KG1 (cell line): ENCODE measurements at regions not wholly inside any gene's neighbourhood (a gene's known extent, or its start where the extent isn't known, plus 50 kb on each side); places are given as distances from the start of the nearest gene placed in this dataset.
"Not testable (repeated sequence)": the region's sequence is repeated elsewhere in the genome, so short reads cannot be mapped to it uniquely, and the experiment has no call there.

Source experiments
- DNase-seq: peaks from one replicate; lab custom pipeline; 2025; lab: John Stamatoyannopoulos, UW

DNA sequence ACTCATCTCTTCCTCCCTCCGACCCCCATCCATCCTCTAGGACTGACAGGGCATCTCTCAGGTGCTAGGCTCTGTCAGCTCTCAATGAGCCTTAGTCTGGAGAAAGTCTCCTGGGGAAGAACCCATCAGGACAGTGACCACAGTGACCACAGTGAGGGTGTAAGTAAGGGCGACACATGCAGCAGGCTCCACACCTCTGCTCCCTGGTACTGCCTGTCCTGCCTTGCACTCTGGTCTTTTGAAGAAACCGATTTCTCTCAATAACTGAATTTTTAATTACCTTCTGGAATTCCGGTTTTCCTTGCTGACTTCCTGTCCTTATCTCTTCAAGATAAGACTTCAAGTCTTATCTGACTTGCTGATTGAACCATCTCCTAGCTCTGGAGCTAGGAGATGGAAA, 190.2 kb downstream of the ACTR3B start:
- no peak for DNase-seq

DNA sequence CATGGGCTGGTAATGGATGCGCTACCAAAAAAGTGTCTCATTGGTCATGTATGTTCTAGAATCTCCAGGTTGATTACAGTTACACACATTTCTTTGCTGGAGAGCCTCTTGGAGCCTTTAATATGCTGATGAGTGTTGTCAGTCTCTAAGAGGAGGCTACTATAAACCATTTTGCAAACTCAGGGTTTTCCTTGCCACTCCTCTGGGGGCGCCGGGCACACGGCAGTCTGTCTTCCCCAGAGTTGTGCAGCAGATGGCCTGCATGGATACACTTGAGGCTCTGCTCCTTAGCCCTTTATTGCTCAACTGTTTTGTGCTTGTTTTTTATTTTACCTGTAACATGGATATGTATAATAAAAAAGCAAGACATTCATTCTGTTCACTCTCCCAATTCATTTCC, 196.5 kb downstream of the ACTR3B start:
- DNase-seq: no peak

DNA sequence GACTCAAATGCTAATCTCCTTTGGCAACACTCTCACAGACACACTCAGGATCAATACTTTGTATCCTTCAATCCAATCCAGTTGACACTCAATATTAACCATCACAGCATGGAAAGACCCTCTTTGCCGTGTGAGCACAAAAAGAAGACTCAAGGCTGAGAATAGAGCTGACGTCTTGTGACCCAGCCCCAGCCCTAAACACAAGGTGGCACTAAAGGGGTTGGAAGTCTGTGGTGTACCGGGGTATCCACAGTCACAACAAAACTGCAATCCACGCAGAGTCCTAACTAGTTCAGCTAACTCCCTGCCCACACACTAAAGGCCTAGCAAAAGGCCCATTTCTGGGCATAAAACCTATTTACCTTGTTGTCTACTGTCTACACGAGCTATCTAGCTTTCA, 200.1 kb downstream of the ACTR3B start:
- no peak for DNase-seq

DNA sequence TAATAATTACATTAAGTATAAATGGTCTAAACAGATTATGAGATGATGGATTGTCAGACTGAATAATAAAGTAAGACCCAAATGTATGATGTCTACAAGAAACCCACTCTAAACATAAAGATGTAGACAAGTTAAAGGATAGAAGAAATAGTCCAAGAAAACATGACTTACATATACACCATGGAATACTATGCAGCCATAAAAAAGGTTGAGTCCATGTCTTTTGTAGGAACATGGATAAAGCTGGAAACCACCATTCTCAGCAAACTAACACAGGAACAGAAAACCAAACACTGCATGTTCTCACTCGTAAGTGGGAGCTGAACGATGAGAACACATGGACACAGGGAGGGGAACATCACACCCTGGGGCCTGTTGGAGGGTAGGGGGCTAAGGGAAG, 202.2 kb downstream of the ACTR3B start:
- not testable (repeated sequence) for DNase-seq

DNA sequence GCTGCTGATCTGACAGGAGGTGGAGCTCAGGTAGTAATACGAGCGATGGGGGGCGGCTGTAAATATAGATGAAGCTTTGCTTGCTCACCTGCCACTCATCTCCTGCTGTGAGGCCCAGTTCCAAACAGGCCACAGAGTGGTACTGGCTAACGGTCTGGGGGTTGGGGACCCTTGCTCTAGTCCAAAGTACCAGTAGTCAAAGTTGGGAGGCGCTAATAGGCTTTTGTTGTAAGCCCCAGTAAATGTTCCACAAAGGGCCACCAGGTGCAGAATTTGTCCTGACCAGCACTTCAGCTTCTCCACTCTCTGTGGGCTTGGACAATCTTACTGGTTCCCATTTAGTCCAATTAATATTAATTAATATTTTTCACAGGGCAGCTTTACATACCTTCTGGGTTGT, 206.6 kb downstream of the ACTR3B start:
- no peak for DNase-seq

DNA sequence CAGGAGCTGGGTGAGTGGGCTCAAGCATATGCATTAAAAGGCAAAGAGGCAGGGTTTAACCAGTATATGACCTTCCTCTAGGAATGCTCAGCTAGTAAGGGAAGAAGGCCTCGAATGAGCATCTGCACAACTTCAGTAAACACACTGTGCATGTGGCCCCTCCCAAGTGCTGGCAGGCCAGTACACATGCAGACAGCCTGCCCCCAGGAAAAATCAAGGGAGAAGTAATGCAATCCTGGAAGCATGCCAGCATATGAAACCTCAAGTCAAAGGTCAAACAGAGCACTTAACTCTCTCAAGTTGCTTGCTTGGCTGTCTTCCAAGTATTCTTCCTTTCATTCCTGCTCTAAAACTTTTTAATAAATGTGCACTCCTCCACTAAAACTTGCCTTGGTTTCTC, 208.4 kb downstream of the ACTR3B start:
- DNase-seq: no peak

DNA sequence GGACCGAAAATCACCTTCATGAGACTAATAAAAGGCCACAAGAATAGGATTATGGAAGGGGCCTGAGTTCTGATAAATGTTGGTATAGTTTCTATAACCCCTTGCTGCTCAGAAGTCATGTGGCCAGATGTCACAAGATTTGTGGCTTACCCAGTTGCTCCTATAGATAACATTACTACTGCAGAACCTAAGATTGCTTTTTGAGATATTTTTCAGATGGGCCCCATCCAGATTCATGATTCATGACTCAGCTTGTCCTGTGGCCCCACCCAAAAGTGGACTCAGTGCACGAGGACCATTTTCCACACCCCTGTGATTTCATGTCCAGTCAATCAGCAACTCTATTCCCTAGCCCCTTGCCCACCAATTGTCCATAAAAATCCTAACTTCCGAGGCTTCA, 209.0 kb downstream of the ACTR3B start:
- DNase-seq: no peak

DNA sequence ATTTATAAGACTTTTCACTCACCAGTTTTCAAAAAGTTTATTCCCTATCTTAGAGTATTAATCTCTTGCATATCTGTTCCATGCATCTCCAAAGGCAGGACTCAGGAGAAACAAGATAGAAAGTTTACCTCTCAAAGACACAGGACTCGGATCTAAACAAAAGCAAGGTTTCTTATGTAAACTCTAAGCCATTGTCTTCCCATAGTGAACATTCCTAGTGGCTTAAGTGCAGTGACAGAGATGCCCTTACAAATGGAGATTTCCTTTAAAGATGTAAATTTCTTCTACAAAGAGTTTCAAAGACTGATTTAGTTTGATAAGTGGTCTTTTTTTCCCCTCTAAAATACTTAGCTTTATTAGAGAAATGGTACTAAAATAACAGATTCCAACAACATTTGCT, 209.8 kb downstream of the ACTR3B start:
- DNase-seq: no peak

DNA sequence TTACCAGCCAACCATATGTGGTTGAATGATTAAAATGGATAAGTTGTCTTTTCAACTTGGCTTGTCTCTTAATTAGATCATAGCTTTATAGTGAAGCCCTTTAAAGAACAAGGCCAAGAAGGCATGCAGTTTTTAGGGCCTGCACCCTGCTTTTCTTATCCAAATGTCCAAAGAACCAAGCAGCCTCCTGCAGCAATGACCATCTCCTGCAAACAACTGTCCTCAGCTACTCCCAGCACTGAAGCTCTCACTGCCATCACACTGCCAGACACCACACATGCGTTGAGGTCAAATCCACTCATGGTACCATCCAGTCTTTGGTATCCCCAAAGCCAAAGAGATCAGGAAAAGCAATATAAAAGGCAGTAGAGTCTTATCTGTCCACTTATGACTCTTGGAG, 210.3 kb downstream of the ACTR3B start:
- no peak for DNase-seq

DNA sequence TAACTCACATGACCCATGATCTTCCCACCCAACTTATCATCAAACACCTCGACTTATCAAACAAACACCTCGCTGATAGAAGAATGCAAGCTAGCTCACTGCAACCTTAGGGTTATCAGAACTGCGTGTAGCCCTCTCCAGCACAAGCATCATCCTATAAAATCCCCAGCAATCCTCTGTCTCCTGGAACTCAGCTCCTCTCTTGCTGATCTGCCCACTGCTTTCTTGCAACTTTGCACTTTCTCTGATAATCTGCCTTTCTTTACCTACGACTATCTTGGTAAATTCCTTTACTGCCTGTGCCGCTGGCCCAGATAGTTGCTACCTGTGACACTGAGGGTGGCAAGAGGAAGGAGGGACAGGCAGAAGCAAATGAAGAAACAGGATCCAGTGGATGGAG, 210.9 kb downstream of the ACTR3B start:
- DNase-seq: no peak

DNA sequence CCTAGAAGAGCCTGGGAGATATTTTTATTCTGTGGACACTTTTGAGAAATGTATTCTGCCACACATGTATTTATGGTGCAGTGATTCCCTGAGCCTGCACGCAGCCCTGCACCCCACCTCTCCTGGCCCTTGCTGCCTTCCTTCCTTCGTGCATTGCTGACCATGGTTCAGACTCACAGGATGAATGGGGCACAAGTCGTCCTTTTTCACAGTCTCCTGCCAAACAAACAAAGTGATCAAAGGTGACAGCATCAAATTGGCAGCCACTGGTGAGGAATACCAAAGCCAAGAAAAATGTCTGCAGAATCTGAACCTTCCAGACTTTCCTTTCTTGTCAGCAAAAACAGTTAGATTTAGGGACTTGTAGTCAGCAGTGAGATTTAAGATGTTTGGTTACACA, 215.0 kb downstream of the ACTR3B start:
- no peak for DNase-seq

DNA sequence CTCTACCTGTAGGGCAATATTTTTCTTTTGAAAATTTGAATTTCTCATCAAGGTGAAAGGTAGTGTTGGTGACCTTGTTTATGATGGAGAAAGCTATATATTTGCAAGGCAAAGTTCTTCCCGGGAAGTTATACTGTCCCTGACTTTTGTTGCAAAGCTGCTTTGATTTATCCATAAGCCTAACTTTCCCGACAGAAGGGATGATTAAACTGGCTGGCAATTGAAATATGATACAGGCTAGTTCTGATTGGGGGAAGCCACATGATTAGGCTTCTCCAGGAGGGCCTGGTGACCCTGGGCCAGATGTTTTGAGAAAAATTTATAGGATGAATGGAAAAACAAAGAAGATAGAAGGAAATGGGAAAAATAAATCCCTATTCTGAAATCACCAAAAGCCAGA, 215.5 kb downstream of the ACTR3B start:
- no peak for DNase-seq

DNA sequence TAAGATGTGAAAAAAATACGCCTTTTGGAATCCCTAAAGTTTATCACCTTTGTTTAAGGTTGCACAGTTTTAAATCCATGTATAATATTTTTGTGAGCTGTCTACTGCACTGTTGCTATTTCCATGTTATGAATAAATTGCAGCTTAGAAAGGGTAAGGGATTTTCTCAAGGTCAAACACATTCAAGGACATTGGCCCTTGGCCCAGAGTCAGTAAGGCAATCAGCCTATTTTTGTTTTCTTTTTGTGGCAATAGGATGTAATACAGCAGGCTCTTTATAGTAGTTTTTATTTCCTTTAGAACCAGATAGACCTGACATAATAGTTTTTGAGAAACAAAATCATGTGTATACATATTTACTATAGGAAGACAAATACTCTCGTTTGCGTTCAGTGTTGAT, 219.8 kb downstream of the ACTR3B start:
- no peak for DNase-seq

DNA sequence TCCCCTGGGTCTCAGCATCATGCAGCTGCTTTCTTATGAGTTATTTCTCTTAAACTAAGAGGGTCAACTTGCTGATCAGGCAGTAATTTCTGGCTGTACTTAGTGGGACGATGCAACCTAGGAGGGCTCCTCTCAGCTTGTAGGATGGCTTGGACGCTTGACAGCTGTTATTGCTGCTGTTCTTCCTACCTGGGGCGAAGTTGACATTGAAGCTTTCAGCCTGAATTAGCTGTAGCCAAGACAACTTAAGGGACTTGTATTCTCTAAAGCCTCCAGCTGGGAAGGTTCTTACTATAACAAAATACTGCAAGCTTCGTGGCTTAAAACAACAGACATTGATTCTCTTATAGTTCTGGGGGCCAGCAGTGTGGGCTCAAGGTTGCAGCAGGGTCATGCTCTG, 224.9 kb downstream of the ACTR3B start:
- no peak for DNase-seq

DNA sequence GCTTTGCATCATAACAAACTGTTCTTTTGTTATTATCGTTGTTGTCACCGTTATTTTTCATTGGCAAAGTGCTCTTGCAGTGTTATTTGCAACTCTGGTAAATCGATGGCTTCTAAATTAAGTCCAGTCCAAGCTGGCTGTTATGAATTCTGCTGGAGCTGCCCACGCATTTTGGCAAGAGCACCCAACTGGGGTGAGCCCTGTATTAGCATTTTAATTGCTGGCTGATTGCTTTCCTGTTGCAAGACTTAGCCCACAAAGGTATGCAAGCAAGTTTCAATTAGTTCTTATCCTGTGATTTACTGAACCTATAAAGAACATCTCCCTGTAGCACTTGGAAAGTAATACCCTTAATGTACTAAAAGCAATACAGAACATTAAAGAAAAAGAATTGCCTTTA, 226.8 kb downstream of the ACTR3B start:
- no peak for DNase-seq

DNA sequence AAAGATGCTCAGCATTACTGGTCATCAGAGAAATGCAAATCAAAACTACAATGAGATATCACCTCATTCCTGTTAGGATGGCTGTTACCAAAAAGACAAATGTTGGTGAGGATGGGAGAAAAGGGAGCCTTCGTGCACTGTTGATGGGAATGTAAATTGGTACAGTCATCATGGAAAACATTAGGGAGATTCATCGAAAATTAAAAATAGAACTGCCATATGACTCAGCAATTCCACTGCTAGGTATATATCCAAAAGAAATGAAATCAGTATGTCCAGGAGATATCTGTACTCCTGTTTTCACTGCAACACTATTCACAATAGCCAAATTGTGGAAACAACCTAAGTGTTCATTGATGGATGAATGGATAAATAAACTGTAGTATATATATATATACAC, 228.1 kb downstream of the ACTR3B start:
- no peak for DNase-seq

DNA sequence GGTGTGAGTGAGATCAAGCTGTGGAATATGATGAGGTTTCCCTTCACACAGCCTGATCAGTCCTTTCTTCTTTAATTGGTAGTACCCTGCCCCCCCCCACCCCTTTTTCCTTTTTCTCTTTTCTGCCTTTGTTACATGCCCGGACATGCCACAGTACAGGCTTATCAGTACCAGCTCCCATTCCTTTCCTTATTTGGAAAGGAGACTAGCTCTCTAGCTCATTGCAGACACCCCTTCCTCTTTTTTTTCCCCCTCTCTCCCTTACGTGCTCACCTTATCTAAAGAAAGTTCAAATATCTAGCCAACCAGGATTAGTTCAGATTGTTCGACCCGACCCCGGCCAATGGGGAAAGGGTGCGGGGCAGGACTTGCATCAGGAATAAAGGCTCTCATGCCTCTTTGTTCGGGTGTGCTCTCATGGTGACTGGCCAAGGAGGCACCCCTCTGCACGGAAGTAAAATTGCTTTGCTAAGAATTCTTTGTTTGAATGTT, 230.4 kb downstream of the ACTR3B start:
- no peak for DNase-seq

DNA sequence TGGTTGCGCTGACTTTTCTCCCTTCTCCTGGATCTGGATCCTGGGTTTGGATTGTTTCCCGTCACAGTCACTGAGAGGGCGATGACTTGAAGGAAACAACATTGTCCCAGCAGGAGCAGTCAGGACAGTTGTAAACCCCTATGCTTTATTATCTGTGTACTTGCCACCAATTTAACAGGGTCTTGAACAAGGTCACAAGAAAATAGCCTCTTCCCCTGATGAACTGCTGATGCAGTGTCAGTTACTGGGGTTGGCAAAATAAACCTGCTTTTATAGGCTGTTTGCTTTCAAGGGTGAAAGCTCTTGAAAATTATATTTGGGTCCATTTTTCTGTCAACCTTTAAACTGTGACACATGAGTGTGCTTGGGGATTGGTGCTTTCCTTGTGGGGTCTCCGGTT, 238.9 kb downstream of the ACTR3B start:
- no peak for DNase-seq

DNA sequence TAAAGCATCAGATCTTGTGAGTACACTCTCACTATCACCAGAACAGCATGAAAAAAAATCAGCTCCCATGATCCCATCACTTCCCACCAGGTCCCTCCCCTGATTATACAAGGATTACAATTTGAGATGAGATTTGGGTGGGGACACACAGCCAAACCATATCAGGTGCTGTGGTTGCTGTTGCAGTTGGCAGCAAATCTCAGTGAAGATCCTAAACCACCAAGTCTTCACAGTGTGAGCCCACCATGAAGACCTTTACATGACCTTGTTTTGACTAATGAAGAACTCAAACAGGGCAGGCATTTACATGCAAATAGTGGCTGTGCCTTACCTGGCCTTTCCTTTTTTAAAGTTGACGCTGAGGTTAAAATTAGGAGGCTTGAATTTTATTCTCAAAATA, 242.6 kb downstream of the ACTR3B start:
- DNase-seq: no peak

DNA sequence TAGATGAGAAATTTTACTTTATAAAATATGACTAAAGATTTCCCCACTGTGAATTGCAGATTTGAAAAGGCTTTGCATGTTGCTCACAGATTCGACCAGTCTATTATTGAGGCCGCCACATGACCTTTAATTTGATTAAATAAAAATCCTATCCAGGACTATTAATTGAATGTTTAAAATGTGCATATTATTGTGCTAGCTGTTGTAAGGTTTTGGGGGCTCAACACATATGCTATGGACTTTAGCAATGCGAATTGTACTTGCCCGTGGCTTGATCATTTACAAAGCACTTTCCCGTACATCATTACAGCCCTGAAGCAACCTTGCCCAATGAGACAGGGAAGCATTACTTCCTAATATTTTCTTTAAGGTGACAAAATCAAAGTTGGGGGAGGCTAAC, 243.0 kb downstream of the ACTR3B start:
- no peak for DNase-seq

DNA sequence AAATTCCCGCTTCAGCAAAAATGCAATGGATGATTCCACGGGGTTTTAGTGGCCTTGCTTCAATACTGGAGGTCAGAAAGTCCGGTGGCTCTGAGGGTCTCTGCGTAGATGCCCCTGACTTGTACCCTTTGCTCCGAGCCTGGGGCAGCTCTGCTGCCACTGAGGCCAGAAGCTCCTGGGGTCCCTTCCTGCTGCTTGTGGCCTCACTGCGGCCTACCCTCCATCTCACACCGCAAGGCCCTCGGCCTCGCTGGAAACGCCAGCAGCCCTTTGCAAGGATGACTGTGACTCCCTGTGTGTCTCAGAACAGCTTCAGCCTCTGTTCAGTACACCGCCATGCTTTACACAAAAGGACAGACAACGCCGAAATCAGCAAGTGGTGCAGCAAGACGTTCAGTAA, 244.8 kb downstream of the ACTR3B start:
- DNase-seq: no peak

DNA sequence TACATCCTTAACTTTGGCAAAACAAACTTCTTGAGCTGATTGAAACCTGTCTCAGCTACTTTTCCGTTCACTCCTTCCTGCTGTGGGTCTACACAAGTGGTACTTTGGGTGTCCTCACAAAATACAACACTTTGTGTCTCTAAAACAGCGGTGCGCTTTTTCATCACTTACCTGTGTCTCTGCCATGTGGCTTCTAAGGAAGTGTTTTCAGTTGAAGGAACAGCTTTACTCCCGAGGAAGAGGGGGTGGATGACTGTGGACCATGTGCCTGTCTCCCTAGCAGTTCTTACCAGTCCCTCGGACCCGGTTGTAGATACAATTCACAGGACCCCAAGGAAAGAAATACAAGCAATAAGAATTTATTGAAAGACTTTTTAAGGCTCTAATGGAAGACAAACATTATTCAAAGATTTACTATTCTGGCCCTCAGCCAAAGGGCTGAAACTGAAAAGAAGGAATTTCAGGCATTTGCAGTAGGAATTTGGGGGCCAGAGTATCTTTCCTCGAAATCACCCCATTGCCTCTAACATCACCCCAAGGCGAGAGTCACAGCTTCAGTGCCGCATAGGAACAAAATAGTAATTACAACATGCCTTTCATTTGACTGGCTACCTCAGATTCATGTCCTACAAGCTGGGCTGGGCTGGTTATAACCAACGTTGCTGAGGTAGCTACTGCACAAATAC, 246.3 kb downstream of the ACTR3B start:
- DNase-seq: no peak

DNA sequence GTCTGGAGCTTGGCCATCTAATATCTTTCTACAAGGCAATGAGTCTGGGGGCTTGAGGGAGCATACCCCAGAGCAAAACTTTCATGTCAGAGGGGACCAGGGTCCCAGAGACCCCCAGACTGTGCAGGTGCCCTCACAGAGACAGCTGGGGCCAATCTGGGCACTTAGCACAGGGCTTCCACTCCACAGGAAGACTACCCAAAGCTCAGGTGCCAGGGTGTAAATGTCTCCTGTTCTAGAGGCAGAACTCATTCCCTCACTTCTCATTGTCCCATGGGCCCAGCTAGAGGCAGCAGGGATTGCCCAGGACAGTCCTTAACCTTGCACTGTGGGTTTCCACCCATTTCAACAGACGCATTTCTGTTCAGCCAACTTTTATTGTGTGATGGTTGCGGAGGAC, 246.9 kb downstream of the ACTR3B start:
- DNase-seq: no peak

DNA sequence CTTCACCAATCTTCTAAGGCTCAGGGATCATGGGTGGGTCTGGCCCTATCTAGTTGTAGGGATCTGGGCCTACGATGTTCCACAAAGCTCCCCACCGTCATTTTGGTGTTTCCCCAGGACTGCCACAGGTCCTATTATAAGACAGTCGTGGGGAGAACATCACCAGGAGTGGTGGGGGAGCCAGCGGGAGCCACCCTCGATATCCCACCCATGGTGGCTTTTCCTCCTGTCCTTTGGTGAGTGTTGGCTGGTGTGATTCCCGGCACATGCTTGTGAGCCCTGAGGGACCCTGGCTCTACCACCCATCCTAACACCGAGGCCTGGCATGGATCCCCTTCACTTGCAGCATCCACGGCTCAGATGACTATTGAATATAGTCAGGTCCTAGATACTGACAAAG, 247.4 kb downstream of the ACTR3B start:
- DNase-seq: no peak

DNA sequence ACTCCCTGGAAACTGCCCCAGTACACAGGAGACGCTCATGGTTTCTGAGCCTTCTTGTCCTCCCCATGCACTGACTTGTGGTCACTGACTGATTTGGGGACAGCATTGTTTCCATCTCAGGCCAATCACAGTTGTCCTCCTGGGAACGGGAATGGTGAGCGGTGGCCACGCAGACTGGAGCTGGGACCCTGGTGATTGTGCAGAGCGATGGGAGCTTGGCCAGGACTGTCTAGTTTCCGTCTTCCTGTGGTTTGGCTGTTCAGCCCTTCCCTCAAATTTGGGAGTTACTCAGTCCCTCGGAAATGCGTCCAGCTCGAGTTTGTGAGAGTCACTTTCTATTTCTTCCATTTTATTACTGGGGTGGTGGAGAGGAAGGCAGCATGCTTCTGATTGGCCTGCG, 250.9 kb downstream of the ACTR3B start:
- no peak for DNase-seq
